ENCODE measurements at regions not wholly inside any gene's neighbourhood (a gene's known extent, or its start where the extent isn't known, plus 50 kb on each side); places are given as distances from the start of the nearest gene placed in this dataset.

GRCh38 chr7:17085186-17085585 is 203.4 kb upstream of the AGR3 start:
- TF ChIP-seq CTCF (IDR thresholded peaks at IDR 0.05) (no peak), POLR2A (IDR thresholded peaks at IDR 0.05) (no peak)
